ENCODE measurements at regions not wholly inside any gene's neighbourhood (a gene's known extent, or its start where the extent isn't known, plus 50 kb on each side); places are given as distances from the start of the nearest gene placed in this dataset.

- TF ChIP-seq, protein P1, sequence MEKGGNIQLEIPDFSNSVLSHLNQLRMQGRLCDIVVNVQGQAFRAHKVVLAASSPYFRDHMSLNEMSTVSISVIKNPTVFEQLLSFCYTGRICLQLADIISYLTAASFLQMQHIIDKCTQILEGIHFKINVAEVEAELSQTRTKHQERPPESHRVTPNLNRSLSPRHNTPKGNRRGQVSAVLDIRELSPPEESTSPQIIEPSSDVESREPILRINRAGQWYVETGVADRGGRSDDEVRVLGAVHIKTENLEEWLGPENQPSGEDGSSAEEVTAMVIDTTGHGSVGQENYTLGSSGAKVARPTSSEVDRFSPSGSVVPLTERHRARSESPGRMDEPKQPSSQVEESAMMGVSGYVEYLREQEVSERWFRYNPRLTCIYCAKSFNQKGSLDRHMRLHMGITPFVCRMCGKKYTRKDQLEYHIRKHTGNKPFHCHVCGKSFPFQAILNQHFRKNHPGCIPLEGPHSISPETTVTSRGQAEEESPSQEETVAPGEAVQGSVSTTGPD (CRISPR knock-in tag; IDR thresholded peaks at IDR 0.05), result no peak
- no peak for TF ChIP-seq SIN3A (IDR thresholded peaks at IDR 0.05; ENCODE audit: borderline replicate concordance, low read depth, low read length)
- no peak for TF ChIP-seq MAZ (IDR thresholded peaks at IDR 0.05; ENCODE audit: borderline replicate concordance, low read depth, low read length)
- no peak for TF ChIP-seq MAZ (CRISPR knock-in tag; IDR thresholded peaks at IDR 0.05; ENCODE audit: low read depth)
- TF ChIP-seq ASH2L (IDR thresholded peaks at IDR 0.05; ENCODE audit: insufficient read length, low read depth, low read length), result no peak
- TF ChIP-seq SMAD9 (CRISPR knock-in tag; IDR thresholded peaks at IDR 0.05), result no peak
- no peak for TF ChIP-seq TBL1XR1 (IDR thresholded peaks at IDR 0.05; ENCODE audit: borderline replicate concordance, low read length, partially characterized antibody)
- TF ChIP-seq JUND (CRISPR knock-in tag; IDR thresholded peaks at IDR 0.05), result no peak
- TF ChIP-seq, protein P2, sequence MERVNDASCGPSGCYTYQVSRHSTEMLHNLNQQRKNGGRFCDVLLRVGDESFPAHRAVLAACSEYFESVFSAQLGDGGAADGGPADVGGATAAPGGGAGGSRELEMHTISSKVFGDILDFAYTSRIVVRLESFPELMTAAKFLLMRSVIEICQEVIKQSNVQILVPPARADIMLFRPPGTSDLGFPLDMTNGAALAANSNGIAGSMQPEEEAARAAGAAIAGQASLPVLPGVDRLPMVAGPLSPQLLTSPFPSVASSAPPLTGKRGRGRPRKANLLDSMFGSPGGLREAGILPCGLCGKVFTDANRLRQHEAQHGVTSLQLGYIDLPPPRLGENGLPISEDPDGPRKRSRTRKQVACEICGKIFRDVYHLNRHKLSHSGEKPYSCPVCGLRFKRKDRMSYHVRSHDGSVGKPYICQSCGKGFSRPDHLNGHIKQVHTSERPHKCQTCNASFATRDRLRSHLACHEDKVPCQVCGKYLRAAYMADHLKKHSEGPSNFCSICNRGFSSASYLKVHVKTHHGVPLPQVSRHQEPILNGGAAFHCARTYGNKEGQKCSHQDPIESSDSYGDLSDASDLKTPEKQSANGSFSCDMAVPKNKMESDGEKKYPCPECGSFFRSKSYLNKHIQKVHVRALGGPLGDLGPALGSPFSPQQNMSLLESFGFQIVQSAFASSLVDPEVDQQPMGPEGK (CRISPR knock-in tag; IDR thresholded peaks at IDR 0.05), result no peak
- no peak for TF ChIP-seq CTCF (CRISPR knock-in tag; IDR thresholded peaks at IDR 0.05)
- no peak for TF ChIP-seq ZNF343 (CRISPR knock-in tag; IDR thresholded peaks at IDR 0.05)
- TF ChIP-seq YY1 (IDR thresholded peaks at IDR 0.05; ENCODE audit: insufficient read depth, insufficient replicate concordance, low read depth, low read length), result no peak
- TF ChIP-seq ZSCAN20 (CRISPR knock-in tag; IDR thresholded peaks at IDR 0.05; ENCODE audit: borderline replicate concordance), result no peak
- TF ChIP-seq, protein P3, sequence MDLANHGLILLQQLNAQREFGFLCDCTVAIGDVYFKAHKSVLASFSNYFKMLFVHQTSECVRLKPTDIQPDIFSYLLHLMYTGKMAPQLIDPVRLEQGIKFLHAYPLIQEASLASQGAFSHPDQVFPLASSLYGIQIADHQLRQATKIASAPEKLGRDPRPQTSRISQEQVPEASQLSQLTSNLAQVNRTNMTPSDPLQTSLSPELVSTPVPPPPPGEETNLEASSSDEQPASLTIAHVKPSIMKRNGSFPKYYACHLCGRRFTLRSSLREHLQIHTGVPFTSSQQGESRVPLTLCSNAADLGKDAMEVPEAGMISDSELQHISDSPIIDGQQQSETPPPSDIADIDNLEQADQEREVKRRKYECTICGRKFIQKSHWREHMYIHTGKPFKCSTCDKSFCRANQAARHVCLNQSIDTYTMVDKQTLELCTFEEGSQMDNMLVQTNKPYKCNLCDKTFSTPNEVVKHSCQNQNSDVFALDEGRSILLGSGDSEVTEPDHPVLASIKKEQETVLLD (CRISPR knock-in tag; IDR thresholded peaks at IDR 0.05; ENCODE audit: low read depth), result no peak
Observed at GRCh38 chr7:88449410-88449809, 142.7 kb upstream of the STEAP4 start.
